Occipital lobe (tissue), 1 donor: ENCODE measurements at regions not wholly inside any gene's neighbourhood (a gene's known extent, or its start where the extent isn't known, plus 50 kb on each side); places are given as distances from the start of the nearest gene placed in this dataset.
"Not testable (repeated sequence)": the region's sequence is repeated elsewhere in the genome, so short reads cannot be mapped to it uniquely, and the experiment has no call there.

Experiments
- DNase-seq: peaks from one replicate; lab custom pipeline; 2025; lab: John Stamatoyannopoulos, UW

GRCh38 chr11:130979386-130979972 lies 63.2 kb upstream of the SNX19 start:
- DNase-seq: no peak

- no peak for DNase-seq
Measured at GRCh38 chr11:130980071-130980862, 64.0 kb upstream of the SNX19 start.

DNA sequence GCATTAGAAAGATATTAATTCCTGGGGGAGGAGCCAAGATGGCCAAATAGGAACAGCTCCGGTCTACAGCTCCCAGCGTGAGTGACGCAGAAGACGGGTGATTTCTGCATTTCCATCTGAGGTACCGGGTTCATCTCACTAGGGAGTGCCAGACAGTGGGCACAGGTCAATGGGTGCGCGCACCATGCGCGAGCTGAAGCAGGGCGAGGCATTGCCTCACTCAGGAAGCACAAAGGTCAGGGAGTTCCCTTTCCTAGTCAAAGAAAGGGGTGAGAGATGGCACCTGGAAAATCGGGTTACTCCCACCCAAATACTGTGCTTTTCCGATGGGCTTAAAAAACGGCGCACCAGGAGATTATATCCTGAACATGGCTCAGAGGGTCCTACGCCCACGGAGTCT lies 68.0 kb upstream of the SNX19 start:
- not testable (repeated sequence) for DNase-seq

DNA sequence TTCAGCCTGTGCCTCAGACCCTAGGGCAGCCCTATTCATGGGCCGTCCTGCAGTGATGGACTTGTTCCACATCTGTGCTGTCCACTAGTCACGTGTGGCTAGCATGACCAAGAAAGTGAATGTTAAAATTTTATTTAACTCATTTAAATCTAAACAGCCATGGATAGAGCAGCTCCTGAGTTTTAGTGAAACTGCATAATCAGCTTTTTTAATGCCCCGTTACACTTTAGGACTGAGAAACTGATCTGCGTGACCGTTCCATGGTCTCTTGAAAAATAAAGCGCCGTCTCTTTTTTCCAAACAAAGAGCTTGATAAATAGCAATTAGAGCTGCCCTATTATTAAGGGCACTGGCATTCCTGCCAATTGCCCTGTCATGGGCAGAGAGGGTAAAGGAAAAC lies 76.5 kb upstream of the SNX19 start:
- DNase-seq: no peak

DNA sequence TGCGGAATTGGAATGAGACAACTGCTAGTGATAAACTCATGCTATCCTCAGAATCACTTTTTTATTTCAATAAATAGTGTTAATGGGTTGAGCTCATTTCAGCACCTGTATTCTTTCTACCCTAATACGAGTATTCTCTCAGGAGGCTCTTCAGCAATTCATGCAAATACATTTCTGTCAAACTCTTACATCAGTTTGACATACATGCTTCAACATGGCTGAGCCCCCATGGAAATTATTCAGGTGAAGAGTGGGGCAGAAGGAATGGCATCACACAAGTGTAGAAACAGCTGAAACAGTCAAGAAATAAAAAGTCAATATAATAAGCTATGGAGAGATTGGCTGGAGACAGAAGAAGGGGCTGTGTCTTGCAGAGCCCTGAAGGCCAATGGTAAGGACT lies 77.8 kb upstream of the SNX19 start:
- no peak for DNase-seq

GRCh38 chr11:130995266-130995665 lies 79.0 kb upstream of the SNX19 start:
- DNase-seq: no peak

DNA sequence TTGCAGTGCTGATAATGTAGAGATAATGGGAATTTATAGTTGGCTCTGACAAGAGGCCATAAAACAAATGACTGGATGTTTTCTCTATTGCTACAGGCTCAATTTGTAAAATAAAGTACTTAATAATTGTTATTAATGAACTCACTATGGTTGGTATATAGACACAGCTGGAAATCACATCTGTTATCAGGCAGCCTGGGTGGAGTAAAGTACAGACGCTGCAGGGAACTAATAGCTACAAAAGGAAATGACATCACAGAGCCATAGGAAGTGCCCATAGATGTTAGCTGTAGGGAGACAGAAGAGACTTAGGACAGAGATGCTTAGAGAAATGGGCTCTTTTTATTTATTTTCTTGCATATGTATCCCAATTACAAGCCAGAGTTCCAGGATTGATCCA lies 81.0 kb upstream of the SNX19 start:
- DNase-seq: no peak

DNA sequence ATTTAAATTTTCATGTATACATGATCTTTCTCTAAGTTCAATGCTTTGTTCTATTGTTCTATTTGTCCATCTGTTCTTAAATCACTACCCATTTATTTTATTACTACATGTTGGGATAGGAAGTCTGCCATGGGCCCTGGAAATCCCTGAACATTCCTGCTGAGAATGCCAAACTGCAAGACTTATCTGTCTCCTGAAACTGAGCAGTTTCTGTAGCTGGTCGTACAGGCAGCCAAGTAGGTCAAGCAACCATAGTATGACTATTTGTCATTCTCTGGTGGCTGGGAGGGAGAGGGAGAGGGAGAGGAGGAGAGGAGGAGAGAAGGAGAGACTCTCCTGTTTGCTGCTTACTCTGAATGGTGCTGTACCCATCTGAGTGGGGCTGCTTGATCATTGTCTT lies 82.8 kb upstream of the SNX19 start:
- DNase-seq: no peak

DNA sequence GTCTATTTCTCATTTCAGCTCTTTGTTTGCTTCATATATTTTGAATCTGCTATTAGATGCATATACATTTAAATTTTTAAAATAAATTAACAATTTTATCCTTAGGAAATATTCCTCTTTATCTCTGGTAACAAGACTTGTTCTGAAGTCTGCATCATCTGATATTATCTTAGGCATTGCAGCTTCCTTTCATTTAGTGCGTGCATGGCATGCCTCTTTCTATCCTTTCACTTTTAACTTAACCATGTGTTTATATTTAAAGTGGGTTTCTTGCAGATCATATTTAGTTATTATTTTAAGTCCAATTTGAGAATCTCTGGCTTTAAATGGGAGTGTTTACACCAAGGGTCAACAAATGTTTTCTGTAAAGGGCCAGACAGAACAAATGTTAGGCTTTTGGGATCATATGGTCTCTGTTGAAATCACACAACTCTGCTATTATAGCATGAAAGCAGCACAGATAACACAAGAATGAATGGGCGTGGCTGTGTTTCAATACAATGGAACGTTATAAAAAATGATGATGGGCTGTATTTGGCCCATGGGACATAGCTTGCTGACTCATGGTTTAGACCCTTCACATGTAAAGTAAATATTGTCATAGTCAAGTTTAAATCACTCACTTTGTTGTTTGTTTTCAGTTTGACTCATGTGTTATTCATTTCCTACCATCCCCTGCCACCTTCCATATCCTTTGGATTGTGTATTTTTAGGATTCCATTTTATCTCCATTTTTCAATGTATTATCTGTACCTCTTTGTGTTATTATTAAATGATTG lies 83.9 kb upstream of the SNX19 start:
- no peak for DNase-seq

- no peak for DNase-seq
Measured at GRCh38 chr11:131002145-131002544, 85.9 kb upstream of the SNX19 start.

GRCh38 chr11:131005829-131006228 lies 89.5 kb upstream of the SNX19 start:
- no peak for DNase-seq

- no peak for DNase-seq
Measured at GRCh38 chr11:131025020-131025419, 108.7 kb upstream of the SNX19 start.

- DNase-seq: no peak
Measured at GRCh38 chr11:131025421-131026125, 109.3 kb upstream of the SNX19 start.

DNA sequence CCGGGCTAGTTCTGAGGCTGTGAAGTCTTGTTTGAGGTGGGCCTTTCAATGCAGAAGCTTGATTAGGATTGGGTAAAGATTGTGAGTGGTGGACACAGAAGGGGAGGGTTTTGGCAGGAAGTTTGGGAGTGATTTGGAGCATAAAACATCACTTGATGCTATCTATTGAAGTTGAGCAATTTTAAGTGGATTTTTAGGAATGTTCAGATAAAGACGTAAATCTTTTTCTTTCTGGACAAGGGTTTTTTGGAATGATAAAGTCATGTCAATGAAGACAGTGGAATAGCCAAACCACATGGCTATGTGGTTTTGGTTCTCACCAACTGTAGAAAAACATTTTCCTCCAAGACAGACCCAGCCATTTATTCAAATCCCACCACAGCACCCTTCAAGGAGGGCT lies 111.2 kb upstream of the SNX19 start:
- no peak for DNase-seq

DNA sequence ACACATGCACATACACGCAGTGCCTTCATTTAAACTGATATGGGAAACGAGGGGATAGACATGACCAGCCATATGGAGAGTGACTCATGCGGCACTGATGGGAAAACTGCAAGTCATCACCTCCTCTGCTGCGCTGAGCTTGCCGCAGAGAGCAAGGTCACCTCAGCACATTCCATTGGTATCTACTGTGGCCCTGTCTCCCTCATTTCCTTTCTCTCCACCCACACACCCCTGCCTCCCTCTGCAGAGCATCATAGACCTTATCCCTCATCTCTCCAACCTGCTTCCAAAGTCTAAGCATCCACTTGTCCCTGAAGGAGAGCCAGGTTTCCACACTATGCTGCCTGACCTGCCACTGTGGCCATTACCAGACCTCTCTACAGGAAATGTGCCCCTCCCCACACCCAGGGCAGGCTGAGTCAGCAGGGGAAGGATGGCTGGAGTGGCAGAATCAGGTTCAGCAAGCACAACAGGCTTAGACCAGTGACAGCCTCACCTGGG lies 116.9 kb upstream of the SNX19 start:
- no peak for DNase-seq

DNA sequence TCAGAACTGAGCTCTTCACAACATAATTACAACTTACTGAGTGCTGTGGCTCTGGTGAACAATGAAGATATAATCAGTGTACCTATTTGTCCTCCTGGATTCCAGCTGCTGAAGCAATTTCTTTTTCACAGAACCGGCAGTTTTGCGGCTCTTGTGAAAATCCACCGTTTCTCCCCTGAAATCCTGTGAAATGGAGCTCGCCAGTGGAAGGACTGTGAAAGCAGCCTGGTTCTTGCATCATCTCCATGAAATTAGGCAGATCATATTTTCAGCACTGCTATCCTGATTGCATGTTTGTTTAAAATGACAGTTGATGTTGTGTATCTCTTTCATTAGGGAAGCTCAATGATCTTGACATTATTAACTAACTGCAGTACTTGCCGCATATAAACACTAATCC lies 120.2 kb upstream of the SNX19 start:
- no peak for DNase-seq

GRCh38 chr11:131037873-131038272 lies 121.6 kb upstream of the SNX19 start:
- no peak for DNase-seq

GRCh38 chr11:131038597-131038996 lies 122.3 kb upstream of the SNX19 start:
- DNase-seq: no peak

DNA sequence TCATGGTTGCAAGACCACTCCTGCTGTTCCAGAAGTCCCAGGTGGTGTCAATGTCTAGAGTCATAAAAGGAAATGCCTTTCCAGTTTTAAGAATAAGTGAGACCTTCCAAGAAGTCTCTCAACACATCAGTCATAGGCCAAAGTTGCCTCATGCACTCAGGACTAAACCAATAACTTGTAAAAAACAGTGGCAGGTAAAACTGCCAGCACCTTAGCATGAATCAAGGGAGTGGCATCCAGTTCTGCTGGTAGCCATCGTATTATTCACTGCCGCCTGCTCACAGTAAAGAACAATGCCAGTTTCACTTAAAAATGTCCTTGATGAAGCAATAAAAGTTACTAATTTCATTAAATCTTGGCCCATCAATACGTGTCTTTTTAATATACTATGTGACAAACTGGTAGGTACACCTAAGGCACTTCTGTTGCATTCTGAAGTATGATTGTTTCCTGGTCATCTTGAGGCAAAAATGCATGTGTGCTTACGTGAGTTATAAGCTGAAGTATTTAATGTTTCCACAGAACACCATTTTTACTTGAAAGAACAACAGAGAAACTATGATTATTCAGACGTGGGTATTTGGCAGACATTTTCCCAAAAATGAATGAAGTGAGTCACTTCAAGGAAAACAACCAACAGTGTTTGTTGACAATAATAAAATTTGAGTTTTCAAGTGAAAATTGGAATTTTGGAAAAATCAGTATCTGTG lies 125.2 kb upstream of the SNX19 start:
- DNase-seq: no peak

DNA sequence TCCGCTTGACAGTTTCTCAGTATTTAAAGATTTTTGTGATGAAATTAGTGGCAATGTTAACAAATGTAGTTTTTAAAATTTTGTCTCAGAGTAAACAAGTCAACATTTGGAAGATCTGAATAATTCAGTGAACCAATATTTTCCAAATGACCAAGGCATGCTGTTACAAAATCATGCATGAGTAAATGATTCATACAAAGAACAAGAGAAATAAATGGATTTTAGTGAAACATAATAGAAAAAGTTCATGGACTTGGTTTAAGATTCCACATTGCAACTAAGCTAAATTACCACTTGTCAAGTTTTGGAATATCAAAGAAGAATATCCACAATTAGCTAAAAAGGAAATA lies 125.7 kb upstream of the SNX19 start:
- DNase-seq: no peak

DNA sequence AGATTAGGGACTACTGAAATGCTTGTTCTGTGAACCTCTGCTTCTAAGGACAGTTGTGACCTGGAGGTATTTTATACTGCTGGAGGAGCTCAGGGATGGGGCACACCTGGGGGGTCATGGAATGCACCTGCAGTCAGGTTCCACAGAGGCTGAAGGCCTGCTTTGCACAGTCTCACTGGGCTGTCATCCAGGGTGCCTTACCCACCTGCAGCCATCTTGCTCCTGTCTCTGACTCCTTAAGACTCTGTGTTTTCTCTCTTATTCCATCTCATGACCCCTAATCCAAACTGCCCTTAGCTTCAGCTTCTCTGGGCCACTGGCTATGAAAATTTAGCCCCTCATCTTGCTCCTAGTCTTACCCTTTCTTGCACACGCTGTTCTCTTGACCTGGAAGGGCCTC lies 127.0 kb upstream of the SNX19 start:
- DNase-seq: no peak
